Neutrophil (primary cell): ENCODE measurements at regions not wholly inside any gene's neighbourhood (a gene's known extent, or its start where the extent isn't known, plus 50 kb on each side); places are given as distances from the start of the nearest gene placed in this dataset.

ENCODE experiments used
- H3K27ac ChIP-seq: fragments of 200-600 bp; sonication (generic); 2 replicates; pipeline ENCODE4 v1.5.1; 2016; ENCODE audit warnings: mild to moderate bottlenecking, moderate library complexity
- H3K27me3 ChIP-seq: fragments of 200-600 bp; sonication (generic); 2 replicates; pipeline ENCODE4 v1.6.0; 2016; ENCODE audit warnings: mild to moderate bottlenecking
- H3K36me3 ChIP-seq: fragments of 200-600 bp; sonication (generic); 2 replicates; pipeline ENCODE4 v1.5.1; 2017
- H3K4me1 ChIP-seq, 2 experiments: fragments of 200-600 bp in 1 of 2; sonication (generic) in 1 of 2; 1 replicate in 1 of 2; 2 replicates in 1 of 2; pipeline versions ENCODE4 v1.5.1 to v1.6.1; 2013 to 2016; ENCODE audit warnings: low read depth in 1 of 2, low read length in 1 of 2, mild to moderate bottlenecking in 1 of 2, moderate library complexity in 1 of 2; ENCODE audit not compliant: control insufficient read depth in 1 of 2, insufficient read depth in 1 of 2
- H3K4me3 ChIP-seq, 2 experiments: fragments of 200-600 bp in 1 of 2; sonication (generic) in 1 of 2; 1 replicate in 1 of 2; 2 replicates in 1 of 2; pipeline ENCODE4 v1.5.1; 2013 to 2016; ENCODE audit warnings: low read depth in 1 of 2, low read length in 1 of 2, mild to moderate bottlenecking in 1 of 2, moderate library complexity in 1 of 2
- H3K9me3 ChIP-seq: fragments of 200-600 bp; sonication (generic); 2 replicates; pipeline ENCODE4 v1.5.1; 2016
- TF ChIP-seq, protein P1 (sequence below): fragments of 200-600 bp; sonication (generic); IDR thresholded peaks from 2 replicates; pipeline ENCODE4 v1.5.1; 2016; ENCODE audit warnings: antibody characterized with exemption

DNA sequence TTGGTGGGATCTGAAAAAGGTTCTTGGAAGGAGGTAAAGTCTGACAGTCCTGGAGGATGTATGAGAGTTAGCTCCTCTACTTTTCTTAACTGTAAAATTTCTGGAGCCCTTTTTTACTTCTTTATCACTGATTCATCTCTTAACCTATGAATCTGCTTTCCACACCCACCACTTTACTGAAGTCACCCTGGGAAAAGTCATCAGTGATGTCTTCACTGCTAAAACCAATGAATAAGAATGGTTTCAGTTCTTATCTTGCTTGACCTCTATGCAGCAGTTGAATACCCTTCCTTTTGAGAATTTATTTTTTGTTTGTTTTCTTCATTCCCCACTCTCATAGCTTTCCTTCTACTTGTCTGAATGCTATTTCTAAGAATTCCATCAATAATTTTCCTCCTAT is 80.0 kb downstream of the AREG start:
- Histone ChIP-seq H3K4me1 (no peaks in the 10 kb centered on the region), H3K36me3 (no peaks in the 10 kb centered on the region)

DNA sequence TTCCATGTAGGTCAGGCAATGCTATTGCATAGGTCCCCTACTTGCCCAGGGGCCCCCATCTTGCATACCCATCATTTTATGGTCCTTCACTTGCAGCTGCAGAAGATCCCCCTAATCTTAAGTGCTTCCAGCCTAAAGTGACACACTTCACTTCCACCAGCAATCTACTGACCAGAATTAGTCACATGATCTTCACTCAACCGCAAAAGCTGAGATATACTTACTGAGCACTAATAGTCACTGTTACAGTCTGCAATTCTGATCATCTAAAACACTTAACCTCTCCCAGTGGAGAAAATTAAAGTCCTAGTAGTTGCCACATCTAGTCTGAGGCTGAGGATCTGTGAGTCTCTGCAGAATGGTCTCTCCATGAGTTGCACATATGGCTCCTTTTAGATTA is 82.1 kb downstream of the AREG start:
- TF ChIP-seq, protein P1, sequence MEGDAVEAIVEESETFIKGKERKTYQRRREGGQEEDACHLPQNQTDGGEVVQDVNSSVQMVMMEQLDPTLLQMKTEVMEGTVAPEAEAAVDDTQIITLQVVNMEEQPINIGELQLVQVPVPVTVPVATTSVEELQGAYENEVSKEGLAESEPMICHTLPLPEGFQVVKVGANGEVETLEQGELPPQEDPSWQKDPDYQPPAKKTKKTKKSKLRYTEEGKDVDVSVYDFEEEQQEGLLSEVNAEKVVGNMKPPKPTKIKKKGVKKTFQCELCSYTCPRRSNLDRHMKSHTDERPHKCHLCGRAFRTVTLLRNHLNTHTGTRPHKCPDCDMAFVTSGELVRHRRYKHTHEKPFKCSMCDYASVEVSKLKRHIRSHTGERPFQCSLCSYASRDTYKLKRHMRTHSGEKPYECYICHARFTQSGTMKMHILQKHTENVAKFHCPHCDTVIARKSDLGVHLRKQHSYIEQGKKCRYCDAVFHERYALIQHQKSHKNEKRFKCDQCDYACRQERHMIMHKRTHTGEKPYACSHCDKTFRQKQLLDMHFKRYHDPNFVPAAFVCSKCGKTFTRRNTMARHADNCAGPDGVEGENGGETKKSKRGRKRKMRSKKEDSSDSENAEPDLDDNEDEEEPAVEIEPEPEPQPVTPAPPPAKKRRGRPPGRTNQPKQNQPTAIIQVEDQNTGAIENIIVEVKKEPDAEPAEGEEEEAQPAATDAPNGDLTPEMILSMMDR = no peak
- H3K4me1 ChIP-seq = no peaks in the 10 kb centered on the region
- no peaks in the 10 kb centered on the region for H3K27me3 ChIP-seq
- no peaks in the 10 kb centered on the region for H3K9me3 ChIP-seq
- no peaks in the 10 kb centered on the region for H3K36me3 ChIP-seq
- H3K27ac ChIP-seq = no peak overlapping the region
- no peak overlapping the region for H3K4me3 ChIP-seq

More for the DNA sequence above, 80.0 kb downstream of the AREG start:
- TF ChIP-seq, protein P1 = no peak
- H3K9me3 ChIP-seq = no peaks in the 10 kb centered on the region
- no peak overlapping the region for H3K27ac ChIP-seq
- H3K4me3 ChIP-seq = no peak overlapping the region
- H3K27me3 ChIP-seq = no peaks in the 10 kb centered on the region

DNA sequence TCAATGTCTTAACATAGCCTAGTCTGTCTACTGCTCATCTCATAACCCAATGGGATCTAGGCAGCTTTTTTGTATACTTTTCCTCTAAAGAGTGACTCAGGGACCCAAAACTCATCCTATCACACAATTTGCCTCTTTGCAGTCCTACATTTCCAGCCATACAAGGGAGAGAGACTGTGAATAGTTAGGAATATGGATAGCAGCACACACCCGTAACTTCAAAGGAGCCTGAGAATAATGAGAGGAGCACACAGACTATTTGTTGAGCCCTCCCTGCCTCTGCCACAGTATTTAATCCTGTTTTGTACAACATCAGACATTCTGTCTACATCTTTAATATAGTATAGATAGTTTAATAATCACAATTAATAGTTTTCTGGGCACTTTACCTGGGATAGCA is 83.2 kb downstream of the AREG start:
- no peaks in the 10 kb centered on the region for H3K4me1 ChIP-seq
- H3K27me3 ChIP-seq = no peaks in the 10 kb centered on the region
- H3K4me3 ChIP-seq = no peak overlapping the region
- TF ChIP-seq, protein P1 = no peak
- H3K36me3 ChIP-seq = no peaks in the 10 kb centered on the region
- no peaks in the 10 kb centered on the region for H3K9me3 ChIP-seq
- H3K27ac ChIP-seq = no peak overlapping the region

DNA sequence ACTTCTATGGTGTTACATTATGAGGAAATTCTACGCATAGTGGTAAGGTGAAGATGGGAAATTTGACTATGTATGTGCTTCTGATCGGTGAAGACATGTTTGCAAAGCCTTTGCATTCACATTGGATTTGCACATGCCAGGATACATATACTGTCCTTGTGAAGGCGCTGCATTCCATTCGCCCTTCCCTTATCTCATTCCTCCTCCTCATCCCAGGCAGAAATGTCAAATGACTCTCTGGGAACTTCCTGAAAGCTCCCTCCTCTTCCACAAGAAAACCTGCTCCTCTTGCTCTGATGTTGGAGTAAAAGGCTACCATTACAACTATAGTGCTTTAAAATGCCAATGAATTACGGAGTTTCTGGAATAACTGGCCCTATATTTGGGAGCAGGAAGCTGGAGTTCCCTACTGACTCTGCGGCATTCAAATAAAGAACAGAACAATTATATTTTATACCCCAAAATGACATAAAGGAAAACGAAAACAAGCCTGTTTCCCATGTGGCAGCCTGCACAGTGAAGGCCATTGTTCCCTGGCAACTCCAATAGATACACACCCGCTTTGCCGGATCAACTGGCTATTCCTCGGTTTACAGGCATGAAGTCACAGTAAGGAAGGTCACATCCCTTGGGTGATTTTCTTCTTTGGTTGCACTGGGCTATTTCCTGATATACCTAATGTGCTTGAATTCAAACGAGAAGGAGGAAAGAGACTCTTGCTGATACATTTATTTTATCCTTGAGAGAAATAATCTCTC is 84.5 kb downstream of the AREG start:
- no peaks in the 10 kb centered on the region for H3K36me3 ChIP-seq
- no peaks in the 10 kb centered on the region for H3K27me3 ChIP-seq
- TF ChIP-seq, protein P1 = no peak
- no peak overlapping the region for H3K4me3 ChIP-seq
- no peaks in the 10 kb centered on the region for H3K9me3 ChIP-seq
- no peaks in the 10 kb centered on the region for H3K4me1 ChIP-seq
- no peak overlapping the region for H3K27ac ChIP-seq

DNA sequence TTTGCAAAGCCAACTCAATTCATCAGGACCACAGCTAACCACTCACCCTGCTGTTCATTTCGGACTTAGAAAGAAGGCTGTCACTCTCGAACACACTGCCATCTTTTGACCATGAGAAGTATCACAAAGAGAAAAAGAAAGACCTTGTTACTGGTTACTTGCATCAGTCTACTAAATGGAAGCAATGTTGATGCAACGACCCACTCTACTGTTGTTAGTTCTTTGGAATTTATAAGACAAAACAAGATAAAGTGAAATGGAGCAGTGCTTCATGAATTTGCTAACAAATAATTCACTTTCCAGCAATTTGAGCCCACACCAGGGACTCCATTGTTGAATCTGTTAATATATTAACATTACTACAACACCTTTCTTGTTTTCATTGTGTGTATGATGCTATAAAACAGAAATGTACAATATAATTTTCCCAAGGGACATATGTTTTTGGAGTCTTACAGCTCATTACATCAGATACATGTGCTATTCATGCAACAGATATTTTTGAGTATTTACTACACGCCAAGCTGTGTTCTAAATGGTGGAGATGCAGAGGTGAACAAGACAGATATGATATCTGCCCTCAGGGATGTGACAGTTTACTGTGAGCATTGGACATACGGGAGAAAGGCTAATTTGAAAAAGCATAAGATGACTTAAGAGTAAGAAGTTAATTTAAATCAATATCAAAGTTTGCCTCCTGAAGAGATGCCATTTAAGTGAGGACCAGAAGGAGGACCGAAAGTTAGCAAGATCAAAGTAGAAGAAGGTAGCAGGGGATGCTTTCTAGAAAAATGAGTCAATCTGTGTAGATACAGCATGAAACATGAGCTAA is 87.2 kb downstream of the AREG start:
- TF ChIP-seq, protein P1 = no peak
- no peaks in the 10 kb centered on the region for H3K36me3 ChIP-seq
- no peaks in the 10 kb centered on the region for H3K4me1 ChIP-seq
- no peak overlapping the region for H3K4me3 ChIP-seq
- H3K27me3 ChIP-seq = no peaks in the 10 kb centered on the region
- H3K9me3 ChIP-seq = no peaks in the 10 kb centered on the region
- no peak overlapping the region for H3K27ac ChIP-seq
